ENCODE measurements at regions not wholly inside any gene's neighbourhood (a gene's known extent, or its start where the extent isn't known, plus 50 kb on each side); places are given as distances from the start of the nearest gene placed in this dataset.

- no peak for TF ChIP-seq POLR2A (IDR thresholded peaks at IDR 0.05; ENCODE audit: low read depth, low read length)
- TF ChIP-seq, protein P1, sequence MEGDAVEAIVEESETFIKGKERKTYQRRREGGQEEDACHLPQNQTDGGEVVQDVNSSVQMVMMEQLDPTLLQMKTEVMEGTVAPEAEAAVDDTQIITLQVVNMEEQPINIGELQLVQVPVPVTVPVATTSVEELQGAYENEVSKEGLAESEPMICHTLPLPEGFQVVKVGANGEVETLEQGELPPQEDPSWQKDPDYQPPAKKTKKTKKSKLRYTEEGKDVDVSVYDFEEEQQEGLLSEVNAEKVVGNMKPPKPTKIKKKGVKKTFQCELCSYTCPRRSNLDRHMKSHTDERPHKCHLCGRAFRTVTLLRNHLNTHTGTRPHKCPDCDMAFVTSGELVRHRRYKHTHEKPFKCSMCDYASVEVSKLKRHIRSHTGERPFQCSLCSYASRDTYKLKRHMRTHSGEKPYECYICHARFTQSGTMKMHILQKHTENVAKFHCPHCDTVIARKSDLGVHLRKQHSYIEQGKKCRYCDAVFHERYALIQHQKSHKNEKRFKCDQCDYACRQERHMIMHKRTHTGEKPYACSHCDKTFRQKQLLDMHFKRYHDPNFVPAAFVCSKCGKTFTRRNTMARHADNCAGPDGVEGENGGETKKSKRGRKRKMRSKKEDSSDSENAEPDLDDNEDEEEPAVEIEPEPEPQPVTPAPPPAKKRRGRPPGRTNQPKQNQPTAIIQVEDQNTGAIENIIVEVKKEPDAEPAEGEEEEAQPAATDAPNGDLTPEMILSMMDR (conservative IDR thresholded peaks at IDR 0.05; ENCODE audit: low read depth, low read length): no peak
- TF ChIP-seq RFX5 (IDR thresholded peaks at IDR 0.05; ENCODE audit: low read depth, low read length): no peak
- no peak for TF ChIP-seq RAD21 (IDR thresholded peaks at IDR 0.05; ENCODE audit: low read length)
- TF ChIP-seq, protein P2, sequence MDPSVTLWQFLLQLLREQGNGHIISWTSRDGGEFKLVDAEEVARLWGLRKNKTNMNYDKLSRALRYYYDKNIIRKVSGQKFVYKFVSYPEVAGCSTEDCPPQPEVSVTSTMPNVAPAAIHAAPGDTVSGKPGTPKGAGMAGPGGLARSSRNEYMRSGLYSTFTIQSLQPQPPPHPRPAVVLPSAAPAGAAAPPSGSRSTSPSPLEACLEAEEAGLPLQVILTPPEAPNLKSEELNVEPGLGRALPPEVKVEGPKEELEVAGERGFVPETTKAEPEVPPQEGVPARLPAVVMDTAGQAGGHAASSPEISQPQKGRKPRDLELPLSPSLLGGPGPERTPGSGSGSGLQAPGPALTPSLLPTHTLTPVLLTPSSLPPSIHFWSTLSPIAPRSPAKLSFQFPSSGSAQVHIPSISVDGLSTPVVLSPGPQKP (IDR thresholded peaks at IDR 0.05; ENCODE audit: borderline replicate concordance, low read depth, low read length): no peak
- TF ChIP-seq CHD1 (IDR thresholded peaks at IDR 0.05; ENCODE audit: low read depth, low read length): no peak
- TF ChIP-seq USF2 (IDR thresholded peaks at IDR 0.05; ENCODE audit: low read depth, low read length): no peak
- no peak for TF ChIP-seq SMC3 (IDR thresholded peaks at IDR 0.05; ENCODE audit: low read depth, low read length)
- TF ChIP-seq NFE2L2 (IDR thresholded peaks at IDR 0.05; ENCODE audit: low read depth, low read length): no peak
These were observed 314.4 kb downstream of the GALC start for GRCh38 chr14:87678624-87679023.

Data from IMR-90 (cell line).